Adrenal gland (tissue), 9 donors: ENCODE measurements at regions not wholly inside any gene's neighbourhood (a gene's known extent, or its start where the extent isn't known, plus 50 kb on each side); places are given as distances from the start of the nearest gene placed in this dataset.
A peak's percentile ranks its signal among the peaks of the same experiment; 100 is the strongest.

Experiments used
- DNase-seq, 7 donors: peaks; one replicate each; pipeline ENCODE4 v3.0.0-alpha.2; 2019 to 2020
- H3K27ac ChIP-seq, 5 donors: fragments of 200-600 bp; sonication (generic) in 4 of 5; 1 replicate in 3 of 5; 2 replicates in 2 of 5; pipeline versions ENCODE4 v1.5.1 to v1.8.0; 2016 to 2020; ENCODE audit warnings: mild to moderate bottlenecking in 1 of 5
- H3K27me3 ChIP-seq: fragments of 200-600 bp; 2 replicates; pipeline ENCODE4 v1.8.0; 2021
- H3K36me3 ChIP-seq, 2 donors: fragments of 200-600 bp; replicated peaks in 1 of 2; 1 replicate in 1 of 2; 2 replicates in 1 of 2; pipeline versions ENCODE4 v1.5.1 to v1.8.0; 2018 to 2022
- H3K4me1 ChIP-seq, 2 donors: fragments of 200-600 bp; replicated peaks in 1 of 2; 1 replicate in 1 of 2; 2 replicates in 1 of 2; pipeline versions ENCODE4 v1.5.1 to v1.8.0; 2018 to 2021
- H3K4me3 ChIP-seq, 4 donors: fragments of 200-600 bp; sonication (generic) in 3 of 4; one replicate each; pipeline ENCODE4 v1.5.1; 2016 to 2018
- H3K9me3 ChIP-seq, 3 donors: fragments of 200-600 bp; sonication (generic) in 1 of 3; replicated peaks in 1 of 3; 1 replicate in 2 of 3; 2 replicates in 1 of 3; pipeline versions ENCODE4 v1.5.1 to v1.8.0; 2016 to 2021
- POLR2A ChIP-seq, 2 donors: fragments of 450-650 bp; IDR thresholded peaks; one replicate each; pipeline ENCODE4 v1.6.1; 2017; ENCODE audit warnings: antibody characterized with exemption in 2 of 2, mild to moderate bottlenecking in 2 of 2, moderate library complexity in 1 of 2
- WGBS, 4 donors: extraction: QIAGEN DNeasy Blood & Tissue Kit in 2 of 4; methylation state at CpG; one replicate each; pipeline versions ENCODE4 v1.1.5 to v1.1.7; 2013 to 2017; 5-methylcytosine and 5-hydroxymethylcytosine counted together
- intact Hi-C, 2 donors: fragments of 100-400 bp; cut with DNase I; formaldehyde crosslinking; loops; one replicate each; pipeline versions ENCODE4 v1.14.1 to v1.15.0; 2022 to 2023
- TF ChIP-seq, protein P1 (sequence below), 6 experiments: fragments of 450-650 bp in 4 of 6; fragments of 200-600 bp in 2 of 6; sonication (generic) in 1 of 6; IDR thresholded peaks; 1 replicate in 5 of 6; 2 replicates in 1 of 6; pipeline versions ENCODE4 v1.5.1 to v1.8.0; 2016 to 2021; ENCODE audit warnings: antibody characterized with exemption in 6 of 6, mild to moderate bottlenecking in 2 of 6, moderate library complexity in 1 of 6
- donor health status: healthy with polysubstance abuse.
- donor health status: Bipolar disorder and iron deficiency.
- donor health status: DM: yes; HTN: yes; CAD: no.
- donor health status: DM: no; HTN: no; CAD: no.
- donor health status: DM: no; HTN: no; CAD: no.

DNA sequence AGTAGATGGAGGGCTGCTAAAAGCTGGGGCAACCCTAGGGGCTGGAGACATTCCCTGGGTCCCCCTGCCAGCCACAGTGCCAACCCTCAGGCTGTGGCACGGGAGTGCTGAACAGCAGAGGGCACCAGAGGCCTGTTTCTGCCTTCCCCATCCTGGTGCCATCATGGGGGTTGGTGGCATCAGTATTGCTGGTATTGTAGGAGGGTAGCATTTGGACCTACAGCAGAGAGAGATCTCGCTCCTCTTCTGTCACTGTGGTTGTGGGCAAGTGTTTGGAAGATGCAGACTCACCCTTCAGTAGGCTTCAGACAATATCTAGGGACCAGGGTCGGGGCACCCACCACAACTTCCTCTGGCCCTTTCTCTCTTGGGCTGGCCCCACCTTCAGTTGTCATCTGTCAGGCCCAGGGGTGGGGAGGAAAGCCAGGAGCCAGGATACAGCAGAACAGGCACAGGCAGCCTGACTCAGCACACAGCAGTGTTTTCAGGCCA, 123.5 kb downstream of the RPLP1 start:
- no peaks in the 10 kb centered on the region for H3K27me3 ChIP-seq
- H3K36me3 ChIP-seq = no peaks in the 10 kb centered on the region
- intact Hi-C loops = loop anchor here in 1 of 2 donors (10.0 kb wide), 1 partner anchor 909 kb away; no protein-coding TSS in a partner anchor
- H3K9me3 ChIP-seq = no peaks in the 10 kb centered on the region
- TF ChIP-seq POLR2A (IDR thresholded peaks at IDR 0.05) = no peak
- TF ChIP-seq, protein P1, sequence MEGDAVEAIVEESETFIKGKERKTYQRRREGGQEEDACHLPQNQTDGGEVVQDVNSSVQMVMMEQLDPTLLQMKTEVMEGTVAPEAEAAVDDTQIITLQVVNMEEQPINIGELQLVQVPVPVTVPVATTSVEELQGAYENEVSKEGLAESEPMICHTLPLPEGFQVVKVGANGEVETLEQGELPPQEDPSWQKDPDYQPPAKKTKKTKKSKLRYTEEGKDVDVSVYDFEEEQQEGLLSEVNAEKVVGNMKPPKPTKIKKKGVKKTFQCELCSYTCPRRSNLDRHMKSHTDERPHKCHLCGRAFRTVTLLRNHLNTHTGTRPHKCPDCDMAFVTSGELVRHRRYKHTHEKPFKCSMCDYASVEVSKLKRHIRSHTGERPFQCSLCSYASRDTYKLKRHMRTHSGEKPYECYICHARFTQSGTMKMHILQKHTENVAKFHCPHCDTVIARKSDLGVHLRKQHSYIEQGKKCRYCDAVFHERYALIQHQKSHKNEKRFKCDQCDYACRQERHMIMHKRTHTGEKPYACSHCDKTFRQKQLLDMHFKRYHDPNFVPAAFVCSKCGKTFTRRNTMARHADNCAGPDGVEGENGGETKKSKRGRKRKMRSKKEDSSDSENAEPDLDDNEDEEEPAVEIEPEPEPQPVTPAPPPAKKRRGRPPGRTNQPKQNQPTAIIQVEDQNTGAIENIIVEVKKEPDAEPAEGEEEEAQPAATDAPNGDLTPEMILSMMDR (IDR thresholded peaks at IDR 0.05) = peak; percentile 46 to 77 (median 73)
- H3K4me1 ChIP-seq = peaks cover 0 to 6% of the 10 kb centered on the region in 2 donors
- DNase-seq = peak; percentile 32 to 75 (median 59)
- 27 to 100% (median 42%) methylated on average over 1 to 3 of the region's 3 CpGs for WGBS, 4 donors
- H3K4me3 ChIP-seq = no peak overlapping the region
- H3K27ac ChIP-seq = no peak overlapping the region

DNA sequence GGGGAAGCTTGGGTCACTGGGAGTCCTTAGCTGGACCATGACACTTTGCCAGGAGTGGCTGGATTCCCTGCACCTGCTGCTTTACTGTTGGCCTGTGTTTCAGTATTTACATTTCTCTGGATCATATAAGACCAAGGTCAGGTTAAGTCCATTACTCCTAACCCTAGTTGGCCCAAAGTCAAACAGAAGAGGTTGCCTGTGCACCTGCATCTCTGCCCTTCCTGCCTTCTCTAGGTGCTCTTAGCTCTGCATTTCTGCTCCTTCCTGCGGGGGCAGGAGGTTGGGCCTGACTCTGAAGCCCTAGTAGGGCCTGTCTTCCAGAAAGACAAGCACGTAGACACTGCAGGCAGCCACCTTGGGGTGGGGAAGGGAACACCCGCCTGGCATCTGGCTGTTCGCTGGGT, 124.3 kb downstream of the RPLP1 start:
- H3K4me1 ChIP-seq = peaks cover 0 to 6% of the 10 kb centered on the region in 2 donors
- TF ChIP-seq, protein P1 (IDR thresholded peaks at IDR 0.05) = no peak
- no peak for TF ChIP-seq POLR2A (IDR thresholded peaks at IDR 0.05)
- 91 to 100% (median 95%) methylated on average over 3 to 4 of the region's 4 CpGs for WGBS, 4 donors
- no peak overlapping the region for H3K27ac ChIP-seq
- no peaks in the 10 kb centered on the region for H3K27me3 ChIP-seq
- DNase-seq = no peak
- intact Hi-C loops = loop anchor here in 1 of 2 donors (10.0 kb wide), 1 partner anchor 908 kb away; no protein-coding TSS in a partner anchor
- H3K4me3 ChIP-seq = no peak overlapping the region
- H3K9me3 ChIP-seq = no peaks in the 10 kb centered on the region
- no peaks in the 10 kb centered on the region for H3K36me3 ChIP-seq

DNA sequence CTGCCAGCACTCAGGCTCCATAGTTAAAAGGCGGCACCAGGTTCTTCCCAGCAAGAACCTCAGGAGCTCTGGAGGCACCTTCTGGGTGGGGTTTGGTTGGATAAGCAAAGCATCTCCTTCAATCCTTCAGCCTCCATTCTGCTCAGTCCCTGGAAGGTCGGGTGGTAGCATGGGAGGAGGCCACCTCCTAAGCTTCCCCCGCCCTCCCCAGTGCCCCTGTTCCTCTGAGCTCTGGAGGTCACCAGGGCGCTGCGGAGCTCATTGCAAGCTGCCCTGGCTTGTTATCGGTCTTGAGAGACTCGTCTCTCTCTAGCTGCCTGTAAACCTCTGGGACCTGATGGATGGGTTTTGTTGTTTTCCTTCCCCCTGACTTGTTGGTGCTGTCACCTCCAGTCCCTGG, 124.8 kb downstream of the RPLP1 start:
- H3K36me3 ChIP-seq = no peaks in the 10 kb centered on the region
- H3K27me3 ChIP-seq = no peaks in the 10 kb centered on the region
- intact Hi-C loops = loop anchor here in 1 of 2 donors (10.0 kb wide), 1 partner anchor 907 kb away; no protein-coding TSS in a partner anchor
- TF ChIP-seq, protein P1 (IDR thresholded peaks at IDR 0.05) = no peak
- no peak for TF ChIP-seq POLR2A (IDR thresholded peaks at IDR 0.05)
- H3K9me3 ChIP-seq = no peaks in the 10 kb centered on the region
- WGBS, 4 donors = 83 to 89% (median 86%) methylated on average over 7 of the region's 7 CpGs
- H3K4me1 ChIP-seq = peaks cover 0 to 6% of the 10 kb centered on the region in 2 donors
- no peak overlapping the region for H3K4me3 ChIP-seq
- H3K27ac ChIP-seq = no peak overlapping the region
- no peak for DNase-seq

DNA sequence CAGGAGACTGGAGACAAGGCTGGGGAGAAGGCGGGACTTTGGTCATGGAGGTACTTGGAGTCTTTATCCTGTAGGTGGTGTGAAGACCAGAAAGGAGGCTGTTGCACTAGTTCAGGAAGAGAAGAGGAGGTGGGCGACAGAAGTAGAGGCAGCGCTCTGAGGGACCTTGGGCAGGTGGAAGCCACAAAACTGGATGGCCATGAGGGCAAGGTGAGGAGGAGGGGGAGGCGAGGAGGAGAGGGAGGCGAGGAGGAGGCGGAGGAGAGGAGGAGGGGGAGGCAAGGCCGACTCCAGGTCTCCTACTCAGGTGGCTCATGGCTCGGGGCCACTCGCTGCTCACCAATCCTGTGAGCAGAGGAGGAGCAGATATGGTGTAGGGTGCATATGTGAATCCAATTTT, 125.6 kb downstream of the RPLP1 start:
- H3K27ac ChIP-seq = no peak overlapping the region
- TF ChIP-seq, protein P1 (IDR thresholded peaks at IDR 0.05) = no peak
- TF ChIP-seq POLR2A (IDR thresholded peaks at IDR 0.05) = no peak
- no peaks in the 10 kb centered on the region for H3K9me3 ChIP-seq
- intact Hi-C loops = loop anchor here in 1 of 2 donors (10.0 kb wide), 1 partner anchor 907 kb away; no protein-coding TSS in a partner anchor
- no peaks in the 10 kb centered on the region for H3K36me3 ChIP-seq
- peaks cover 0 to 6% of the 10 kb centered on the region in 2 donors for H3K4me1 ChIP-seq
- DNase-seq = no peak
- no peaks in the 10 kb centered on the region for H3K27me3 ChIP-seq
- H3K4me3 ChIP-seq = no peak overlapping the region
- 78 to 86% (median 83%) methylated on average over 9 of the region's 9 CpGs for WGBS, 4 donors
